ENCODE measurements at regions not wholly inside any gene's neighbourhood (a gene's known extent, or its start where the extent isn't known, plus 50 kb on each side); places are given as distances from the start of the nearest gene placed in this dataset.

- no peak for DNase-seq
Measured at GRCh38 chr6:163941624-163941976, 527.1 kb downstream of the QKI start.

- no peak for DNase-seq
Measured at GRCh38 chr6:163940705-163941623, 526.4 kb downstream of the QKI start.

- no peak for DNase-seq
Measured at GRCh38 chr6:163937071-163937470, 522.6 kb downstream of the QKI start.

- no peak for DNase-seq
Measured at GRCh38 chr6:163935158-163935762, 520.7 kb downstream of the QKI start.

DNA sequence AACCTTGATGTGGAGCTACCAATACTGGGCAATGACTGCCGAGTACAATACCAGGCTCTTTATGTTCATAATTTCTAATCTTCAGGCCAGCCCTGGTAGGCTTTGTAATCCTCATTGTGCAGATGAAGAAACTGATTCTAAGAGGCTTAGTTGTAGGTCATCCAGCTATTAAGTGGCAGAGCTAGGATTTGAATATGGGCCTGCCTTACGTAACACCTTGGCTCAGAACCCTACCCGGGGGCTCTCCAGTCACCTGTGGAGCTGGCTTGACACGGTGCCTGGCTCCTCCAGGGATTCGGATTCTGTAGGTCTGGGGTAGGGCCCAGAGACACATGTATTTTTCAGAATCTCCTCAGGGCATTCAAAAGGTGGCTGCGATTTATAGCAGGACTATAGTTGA is 515.5 kb downstream of the QKI start:
- DNase-seq: no peak

GRCh38 chr6:163929538-163929937 is 515.0 kb downstream of the QKI start:
- no peak for DNase-seq

DNA sequence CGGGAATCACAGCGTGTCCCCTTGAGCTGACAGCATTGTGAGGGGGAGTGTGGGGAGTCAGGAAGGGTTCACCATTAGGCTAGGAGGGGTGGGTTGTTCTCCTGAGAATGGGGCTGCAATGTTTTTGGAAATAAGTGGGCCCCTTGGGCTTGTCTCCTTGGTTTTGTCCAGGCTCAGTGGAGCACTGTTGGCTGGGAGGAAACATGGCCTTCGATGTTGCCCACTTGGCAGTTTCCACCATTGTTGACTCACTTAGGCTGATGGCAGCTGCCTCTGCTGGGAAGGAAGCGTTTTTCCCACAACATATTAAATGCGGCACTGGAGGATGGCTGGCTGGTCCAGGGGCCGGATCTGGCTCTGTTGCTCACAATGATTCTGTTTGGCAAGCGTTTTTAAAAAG is 512.1 kb downstream of the QKI start:
- no peak for DNase-seq

DNA sequence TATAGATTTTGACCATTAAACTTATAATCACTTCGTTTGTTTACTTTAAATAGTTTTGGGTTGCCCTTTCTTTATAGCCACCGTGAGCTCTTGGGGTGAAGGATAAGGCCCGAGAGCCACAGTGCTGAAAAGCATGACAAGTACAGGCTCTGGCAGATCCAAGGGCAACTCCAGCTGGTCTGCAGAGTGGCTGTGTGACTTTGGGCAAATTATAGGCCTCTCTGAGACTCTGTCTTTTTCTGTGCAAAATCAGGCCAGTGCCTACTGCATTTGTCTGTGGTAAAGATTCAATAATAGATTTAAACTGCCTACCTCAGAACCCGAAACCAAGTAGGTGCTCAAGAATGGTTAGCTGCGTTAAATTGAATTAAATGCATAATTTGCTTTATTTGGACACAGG is 511.3 kb downstream of the QKI start:
- DNase-seq: no peak

GRCh38 chr6:163923658-163924411 is 509.3 kb downstream of the QKI start:
- no peak for DNase-seq

GRCh38 chr6:163922562-163922961 is 508.0 kb downstream of the QKI start:
- no peak for DNase-seq

GRCh38 chr6:163919652-163920051 is 505.1 kb downstream of the QKI start:
- no peak for DNase-seq

- DNase-seq: no peak
Measured at GRCh38 chr6:163916315-163917081, 502.0 kb downstream of the QKI start.

GRCh38 chr6:163915131-163915530 is 500.6 kb downstream of the QKI start:
- DNase-seq: no peak

DNA sequence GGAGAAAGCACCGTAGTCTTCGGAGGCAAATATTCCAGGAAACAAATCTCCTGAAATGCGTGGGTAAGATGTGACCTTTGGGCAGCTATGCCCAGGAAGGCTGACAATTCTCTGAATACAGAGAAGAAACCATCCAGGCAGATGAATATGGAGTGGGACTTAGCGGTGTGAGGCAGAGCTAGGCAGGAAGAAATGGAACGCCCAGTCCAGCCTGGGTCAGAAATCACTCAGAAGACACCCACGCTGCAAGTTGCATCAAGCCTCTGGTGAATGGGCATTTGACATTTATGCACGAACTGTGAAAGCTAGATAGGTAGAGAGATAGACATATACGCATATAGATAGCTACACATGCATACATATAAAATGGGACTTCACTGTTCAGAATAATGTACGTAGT is 498.5 kb downstream of the QKI start:
- DNase-seq: no peak

DNA sequence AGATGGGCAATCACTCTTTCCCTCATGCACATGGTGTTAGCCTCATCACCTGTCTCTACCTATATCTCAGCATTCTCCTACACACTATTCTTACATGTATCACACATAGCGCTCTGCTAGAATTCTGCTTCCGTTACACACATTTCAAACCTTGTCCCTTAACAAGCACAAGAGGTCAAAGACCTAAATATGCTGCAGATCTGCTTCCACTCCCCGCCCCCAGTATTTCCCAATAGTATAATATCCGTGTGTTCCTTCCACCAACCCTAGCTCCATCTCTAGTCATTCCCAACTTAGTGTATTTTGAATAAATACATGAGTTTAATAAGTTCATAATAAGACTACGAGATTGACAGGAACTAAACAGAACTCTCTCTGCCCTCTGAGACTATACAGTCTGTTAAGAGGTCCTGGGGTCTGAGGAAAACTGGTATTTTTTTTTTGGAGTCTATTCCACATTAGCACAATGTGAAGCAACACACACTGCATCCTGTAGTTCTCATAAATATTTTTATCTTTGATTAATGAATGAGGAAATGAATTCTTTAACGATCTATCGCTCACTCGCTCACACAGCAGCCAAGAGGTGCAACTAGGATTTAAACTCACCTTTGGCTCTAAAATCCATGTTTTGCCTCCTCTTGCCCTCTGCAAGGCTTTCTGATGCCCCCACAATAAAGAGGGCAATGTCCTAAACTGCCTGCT is 491.6 kb downstream of the QKI start:
- DNase-seq: no peak

DNA sequence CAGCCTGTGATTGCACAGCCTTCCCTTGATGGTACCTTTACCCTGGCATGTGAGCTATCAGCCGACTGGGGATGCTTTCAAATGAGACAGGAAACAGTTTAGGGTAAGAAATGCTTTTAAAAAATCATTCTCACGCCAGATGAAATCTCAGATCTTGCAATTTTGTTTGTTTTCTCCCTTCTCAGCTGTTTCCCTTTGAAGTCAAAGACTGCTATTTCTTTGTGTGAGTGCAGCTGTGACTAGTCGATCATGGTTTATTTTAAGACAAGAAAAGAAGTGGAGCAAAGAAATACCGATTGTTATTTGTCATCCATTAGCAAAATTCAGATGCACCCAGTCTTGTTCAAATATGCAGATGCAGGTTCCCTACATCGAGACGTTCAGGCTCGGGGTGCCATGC is 489.7 kb downstream of the QKI start:
- DNase-seq: no peak

- DNase-seq: no peak
Measured at GRCh38 chr6:163903541-163903940, 489.0 kb downstream of the QKI start.

DNA sequence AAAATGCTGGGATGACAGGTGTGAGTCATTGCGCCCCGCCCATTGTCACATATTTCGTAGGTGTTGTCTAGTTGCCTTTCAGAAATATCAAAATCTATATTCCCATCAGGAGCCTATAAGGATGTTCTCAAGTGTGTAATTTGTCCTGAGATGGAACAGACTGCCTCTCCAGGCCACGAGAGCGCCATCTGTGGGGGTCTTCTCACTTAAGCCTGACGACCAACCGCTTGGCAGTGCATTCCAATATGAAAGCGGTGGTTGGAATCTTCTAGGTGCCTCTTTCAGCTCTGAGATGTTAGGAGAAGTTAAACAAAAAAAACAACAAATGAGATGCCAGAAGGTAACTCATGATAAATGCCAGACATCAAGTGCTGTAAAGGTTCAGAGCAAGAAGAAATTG is 488.5 kb downstream of the QKI start:
- no peak for DNase-seq

DNA sequence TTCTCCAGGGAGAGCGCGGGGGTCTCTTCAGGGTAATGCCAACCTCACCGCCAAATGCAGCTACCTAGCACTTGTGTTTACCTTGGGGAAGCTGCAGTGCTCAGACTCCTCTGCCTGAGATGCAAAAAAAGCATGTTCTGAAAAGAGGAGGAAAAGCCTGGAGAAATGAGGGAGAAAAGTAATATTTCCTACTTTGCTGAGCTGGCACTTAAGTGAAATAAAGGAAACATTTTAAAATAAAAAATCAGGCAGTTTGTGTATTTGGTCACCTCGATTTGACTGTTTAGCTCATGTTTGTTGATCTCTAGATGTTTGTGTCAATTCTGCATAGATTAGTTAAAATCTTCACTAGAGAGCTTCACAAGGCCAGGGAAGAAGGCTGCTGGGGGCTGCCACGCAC is 487.2 kb downstream of the QKI start:
- DNase-seq: no peak

- DNase-seq: no peak
Measured at GRCh38 chr6:163900570-163900969, 486.1 kb downstream of the QKI start.

- DNase-seq: no peak
Measured at GRCh38 chr6:163897669-163898068, 483.2 kb downstream of the QKI start.

- DNase-seq: no peak
Measured at GRCh38 chr6:163897030-163897429, 482.5 kb downstream of the QKI start.

All from activated CD8-positive, alpha-beta memory T cell treated with anti-CD3 and anti-CD28 coated beads for 24 hours (primary cell).